ENCODE measurements at regions not wholly inside any gene's neighbourhood (a gene's known extent, or its start where the extent isn't known, plus 50 kb on each side); places are given as distances from the start of the nearest gene placed in this dataset.
A peak's percentile ranks its signal among the peaks of the same experiment; 100 is the strongest.

- H3K27ac ChIP-seq = no peak overlapping the region
- 53 to 74% (median 63%) methylated on average over 7 of the region's 7 CpGs for WGBS, 5 donors
- H3K4me1 ChIP-seq = no peaks in the 10 kb centered on the region
- intact Hi-C loops (cut with DNase I; ENCODE audit: low total_unique reads) = no loop called here
- no peak for TF ChIP-seq POLR2AphosphoS5 (IDR thresholded peaks at IDR 0.05)
- no peak for TF ChIP-seq POLR2A (IDR thresholded peaks at IDR 0.05)
- TF ChIP-seq EP300 (IDR thresholded peaks at IDR 0.05) = no peak
- no peak for TF ChIP-seq CTCF (IDR thresholded peaks at IDR 0.05)
- H3K27me3 ChIP-seq = no peaks in the 10 kb centered on the region
- no peaks in the 10 kb centered on the region for H3K36me3 ChIP-seq
- peaks cover 0 to 12% (median 0%) of the 10 kb centered on the region in 4 donors for H3K9me3 ChIP-seq
- no peak overlapping the region for H3K4me3 ChIP-seq
- no peak for DNase-seq
These were observed 65.6 kb downstream of the POM121L12 start for GRCh38 chr7:53101026-53101425.

- H3K9me3 ChIP-seq = no peaks in the 10 kb centered on the region
- intact Hi-C loops (cut with DNase I; ENCODE audit: low total_unique reads) = no loop called here
- WGBS, 5 donors = 67 to 87% (median 75%) methylated on average over 4 of the region's 4 CpGs
- no peaks in the 10 kb centered on the region for H3K27me3 ChIP-seq
- H3K36me3 ChIP-seq = no peaks in the 10 kb centered on the region
- H3K4me3 ChIP-seq = no peak overlapping the region
- TF ChIP-seq EP300 (IDR thresholded peaks at IDR 0.05) (no peak), POLR2AphosphoS5 (IDR thresholded peaks at IDR 0.05) (no peak)
- H3K27ac ChIP-seq = no peak overlapping the region
- no peak for DNase-seq
- no peaks in the 10 kb centered on the region for H3K4me1 ChIP-seq
These were observed 75.0 kb downstream of the POM121L12 start for GRCh38 chr7:53110425-53110824.

GRCh38 chr7:53111031-53111430 lies 75.6 kb downstream of the POM121L12 start:
- Histone ChIP-seq H3K36me3 (no peaks in the 10 kb centered on the region), H3K4me1 (no peaks in the 10 kb centered on the region), H3K4me3 (no peak overlapping the region), H3K9me3 (no peaks in the 10 kb centered on the region), H3K27ac (no peak overlapping the region), H3K27me3 (no peaks in the 10 kb centered on the region)
- peak in 1 of 2 donors; percentile 64 for DNase-seq
- intact Hi-C loops (cut with DNase I; ENCODE audit: low total_unique reads) = no loop called here
- WGBS, 5 donors = 33 to 72% (median 50%) methylated on average over 1 of the region's 1 CpG
- TF ChIP-seq EP300 (IDR thresholded peaks at IDR 0.05) = no peak
- no peak for TF ChIP-seq POLR2A (IDR thresholded peaks at IDR 0.05)
- no peak for TF ChIP-seq CTCF (IDR thresholded peaks at IDR 0.05)
- no peak for TF ChIP-seq POLR2AphosphoS5 (IDR thresholded peaks at IDR 0.05)

DNA sequence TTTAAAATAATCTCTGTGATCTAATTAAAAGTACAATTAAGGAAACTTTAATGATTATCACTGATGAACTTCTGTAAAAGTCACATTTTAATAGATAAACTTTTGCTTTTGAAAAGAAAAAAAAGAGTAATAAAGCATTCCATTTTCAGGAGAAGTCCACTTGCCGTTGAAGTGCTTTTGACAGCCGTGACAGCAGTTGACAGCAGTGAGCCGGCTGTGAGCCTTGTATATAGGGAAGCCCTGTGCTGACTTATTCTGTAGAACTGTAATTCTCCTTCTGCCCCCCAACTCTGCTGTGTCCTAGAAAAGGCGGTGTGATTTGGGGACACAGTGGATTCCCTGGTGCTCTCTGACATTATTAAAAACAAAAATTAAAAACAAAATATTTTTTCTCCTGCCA lies 78.0 kb downstream of the POM121L12 start:
- Histone ChIP-seq H3K27me3 (no peaks in the 10 kb centered on the region), H3K4me1 (no peaks in the 10 kb centered on the region), H3K9me3 (no peaks in the 10 kb centered on the region), H3K4me3 (no peak overlapping the region), H3K36me3 (no peaks in the 10 kb centered on the region), H3K27ac (no peak overlapping the region)
- intact Hi-C loops (cut with DNase I; ENCODE audit: low total_unique reads) = no loop called here
- 60 to 78% (median 72%) methylated on average over 4 of the region's 4 CpGs for whole genome bisulfite sequencing, 5 donors
- DNase-seq = no peak
- TF ChIP-seq CTCF (IDR thresholded peaks at IDR 0.05) (no peak), EP300 (IDR thresholded peaks at IDR 0.05) (no peak), POLR2AphosphoS5 (IDR thresholded peaks at IDR 0.05) (no peak)

DNA sequence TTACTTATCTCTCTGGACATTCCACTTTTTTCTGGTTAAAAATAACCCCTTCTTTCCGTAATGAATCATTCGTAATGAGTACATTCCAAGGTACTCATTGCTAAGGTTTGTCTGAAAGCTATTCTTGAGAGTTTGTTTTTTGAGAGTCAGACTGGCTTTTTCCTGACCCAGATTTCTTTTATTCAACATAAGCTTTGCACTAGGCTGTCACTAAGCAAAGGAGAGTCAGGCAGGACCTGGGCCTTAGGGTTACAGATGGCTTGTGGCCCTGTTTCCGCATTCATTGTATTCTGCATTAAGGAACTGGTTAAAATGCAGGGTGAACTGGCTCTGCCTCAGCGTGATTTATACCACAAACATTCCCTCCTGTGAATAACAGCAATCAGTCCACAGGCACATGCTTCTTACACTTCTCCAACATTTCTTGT lies 84.1 kb downstream of the POM121L12 start:
- TF ChIP-seq POLR2AphosphoS5 (IDR thresholded peaks at IDR 0.05) = no peak
- no peak for TF ChIP-seq POLR2A (IDR thresholded peaks at IDR 0.05)
- TF ChIP-seq EP300 (IDR thresholded peaks at IDR 0.05) = no peak
- no peak for TF ChIP-seq CTCF (IDR thresholded peaks at IDR 0.05)
- intact Hi-C loops (cut with DNase I; ENCODE audit: low total_unique reads) = no loop called here
- WGBS, 5 donors = 33 to 48% (median 40%) methylated on average over 4 of the region's 4 CpGs
- no peaks in the 10 kb centered on the region for H3K4me1 ChIP-seq
- no peak overlapping the region for H3K4me3 ChIP-seq
- no peaks in the 10 kb centered on the region for H3K27me3 ChIP-seq
- no peak overlapping the region for H3K27ac ChIP-seq
- DNase-seq = peak in 1 of 2 donors; percentile 17
- no peaks in the 10 kb centered on the region for H3K36me3 ChIP-seq
- no peaks in the 10 kb centered on the region for H3K9me3 ChIP-seq

Measured in stomach (tissue), 8 donors.